H9 (cell line): ENCODE measurements at regions not wholly inside any gene's neighbourhood (a gene's known extent, or its start where the extent isn't known, plus 50 kb on each side); places are given as distances from the start of the nearest gene placed in this dataset.

Experiments used
- DNase-seq: peaks from one replicate; pipeline ENCODE4 v3.0.0-alpha.2; 2017
- H2AFZ ChIP-seq: one replicate; pipeline ENCODE4 v1.6.1; 2013; ENCODE audit warnings: mild to moderate bottlenecking, low read length, control low read depth, moderate library complexity
- H2AK5ac ChIP-seq: 2 replicates; pipeline ENCODE4 v1.6.1; 2013; ENCODE audit warnings: low read length, control low read depth, mixed read lengths; ENCODE audit not compliant: insufficient read length
- H2BK120ac ChIP-seq: one replicate; pipeline ENCODE4 v1.6.1; 2013; ENCODE audit warnings: low read depth, mild to moderate bottlenecking, low read length, control low read depth, inconsistent platforms; ENCODE audit not compliant: poor library complexity, severe bottlenecking
- H2BK12ac ChIP-seq: 2 replicates; pipeline ENCODE4 v1.6.1; 2013; ENCODE audit warnings: low read length, control low read depth, mixed read lengths, low read depth; ENCODE audit not compliant: insufficient read length
- H2BK15ac ChIP-seq: 2 replicates; pipeline ENCODE4 v1.6.1; 2013; ENCODE audit warnings: low read depth, low read length, control low read depth
- H2BK20ac ChIP-seq: one replicate; pipeline ENCODE4 v1.6.1; 2013; ENCODE audit warnings: low read depth, mild to moderate bottlenecking, low read length, control low read depth, inconsistent platforms; ENCODE audit not compliant: poor library complexity, severe bottlenecking
- H2BK5ac ChIP-seq: 2 replicates; pipeline ENCODE4 v1.6.1; 2013; ENCODE audit warnings: low read length, control low read depth, mixed read lengths; ENCODE audit not compliant: insufficient read length
- H3K14ac ChIP-seq: 2 replicates; pipeline ENCODE4 v1.6.1; 2013; ENCODE audit warnings: low read length, control low read depth; ENCODE audit not compliant: insufficient read depth
- H3K18ac ChIP-seq: 2 replicates; pipeline ENCODE4 v1.6.1; 2013; ENCODE audit warnings: low read depth, mild to moderate bottlenecking, mixed read lengths, low read length, control low read depth; ENCODE audit not compliant: insufficient read length
- H3K23ac ChIP-seq: 2 replicates; pipeline ENCODE4 v1.6.1; 2013; ENCODE audit warnings: low read length, control low read depth, mixed read lengths, low read depth; ENCODE audit not compliant: insufficient read length
- H3K23me2 ChIP-seq: 2 replicates; pipeline ENCODE4 v1.6.1; 2013; ENCODE audit warnings: low read depth, mild to moderate bottlenecking, mixed read lengths, low read length, control low read depth; ENCODE audit not compliant: insufficient read length, poor library complexity, severe bottlenecking
- H3K27ac ChIP-seq: 2 replicates; pipeline ENCODE4 v1.5.1; 2013; ENCODE audit warnings: low read length, control low read depth, mixed read lengths, low read depth; ENCODE audit not compliant: insufficient read length
- H3K27me3 ChIP-seq: 2 replicates; pipeline ENCODE4 v1.6.1; 2013; ENCODE audit warnings: low read length, control low read depth, inconsistent platforms; ENCODE audit not compliant: insufficient read depth
- H3K4ac ChIP-seq: 2 replicates; pipeline ENCODE4 v1.6.1; 2013; ENCODE audit warnings: low read depth, mild to moderate bottlenecking, control low read depth, inconsistent platforms, low read length, moderate library complexity
- H3K4me1 ChIP-seq: 2 replicates; pipeline ENCODE4 v1.6.1; 2013; ENCODE audit warnings: low read length, control low read depth, inconsistent platforms; ENCODE audit not compliant: insufficient read depth
- H3K4me2 ChIP-seq: 2 replicates; pipeline ENCODE4 v1.6.1; 2013; ENCODE audit warnings: low read length, control low read depth, mixed read lengths; ENCODE audit not compliant: insufficient read length, insufficient read depth
- H3K56ac ChIP-seq: 2 replicates; pipeline ENCODE4 v1.6.1; 2013; ENCODE audit warnings: low read depth, mild to moderate bottlenecking, mixed read lengths, low read length, control low read depth; ENCODE audit not compliant: insufficient read length
- H3K79me1 ChIP-seq: 2 replicates; pipeline ENCODE4 v1.6.1; 2013; ENCODE audit warnings: low read depth, mild to moderate bottlenecking, moderate library complexity, low read length, control low read depth, inconsistent platforms; ENCODE audit not compliant: insufficient read depth, poor library complexity, severe bottlenecking
- H3K79me2 ChIP-seq: 2 replicates; pipeline ENCODE4 v1.6.1; 2013; ENCODE audit warnings: low read length, control low read depth, inconsistent platforms; ENCODE audit not compliant: insufficient read depth
- H3K9ac ChIP-seq: 2 replicates; pipeline ENCODE4 v1.6.1; 2013; ENCODE audit warnings: low read length, control low read depth, mixed read lengths; ENCODE audit not compliant: insufficient read length; ENCODE audit errors: extremely low read depth
- H3K9me3 ChIP-seq: one replicate; pipeline ENCODE4 v1.6.1; 2013; ENCODE audit warnings: low read depth, low read length, inconsistent platforms; ENCODE audit not compliant: control insufficient read depth
- H3T11ph ChIP-seq: one replicate; pipeline ENCODE4 v1.6.1; 2013; ENCODE audit warnings: mild to moderate bottlenecking, low read length, control low read depth, inconsistent platforms
- H4K20me1 ChIP-seq: one replicate; pipeline ENCODE4 v1.6.1; 2013; ENCODE audit not compliant: control insufficient read depth, insufficient read length, insufficient read depth
- H4K5ac ChIP-seq: 2 replicates; pipeline ENCODE4 v1.6.1; 2013; ENCODE audit warnings: low read depth, mild to moderate bottlenecking, mixed read lengths, low read length, control low read depth; ENCODE audit not compliant: insufficient read length
- H4K8ac ChIP-seq: replicated peaks from 2 replicates; pipeline ENCODE4 v1.6.1; 2013; ENCODE audit warnings: low read length, control low read depth, mixed read lengths, low read depth; ENCODE audit not compliant: insufficient read length
- H4K91ac ChIP-seq: 2 replicates; pipeline ENCODE4 v1.6.1; 2013; ENCODE audit warnings: low read depth, mild to moderate bottlenecking, moderate library complexity, mixed read lengths, low read length, control low read depth; ENCODE audit not compliant: insufficient read length
- H3K27ac Mint-ChIP-seq, 3 experiments: 2 replicates in 2 of 3; 3 replicates in 1 of 3; pipeline ENCODE4 v1.8.0; 2020 to 2021; ENCODE audit warnings: mixed read lengths in 3 of 3, mild to moderate bottlenecking in 1 of 3, moderate library complexity in 1 of 3
- H3K27me3 Mint-ChIP-seq: 2 replicates; pipeline ENCODE4 v1.8.0; 2021; ENCODE audit warnings: low read depth, mild to moderate bottlenecking, moderate library complexity, mixed read lengths
- H3K36me3 Mint-ChIP-seq, 3 experiments: 2 replicates in 2 of 3; 3 replicates in 1 of 3; pipeline ENCODE4 v1.8.0; 2020 to 2021; ENCODE audit warnings: low read depth in 3 of 3, mixed read lengths in 3 of 3; ENCODE audit not compliant: insufficient read depth in 1 of 3
- H3K4me1 Mint-ChIP-seq, 2 experiments: 2 replicates each; pipeline ENCODE4 v1.8.0; 2020; ENCODE audit warnings: mixed read lengths in 2 of 2
- H3K4me3 Mint-ChIP-seq, 2 experiments: 2 replicates in 1 of 2; 3 replicates in 1 of 2; pipeline ENCODE4 v1.8.0; 2020 to 2021; ENCODE audit warnings: mild to moderate bottlenecking in 2 of 2, mixed read lengths in 2 of 2, moderate library complexity in 1 of 2
- H3K9me3 Mint-ChIP-seq, 2 experiments: 2 replicates in 1 of 2; 3 replicates in 1 of 2; pipeline ENCODE4 v1.8.0; 2020; ENCODE audit warnings: mild to moderate bottlenecking in 2 of 2, mixed read lengths in 2 of 2, moderate library complexity in 1 of 2
- CTCF ChIP-seq: fragments of 200-600 bp; sonication (generic); conservative IDR thresholded peaks from 3 replicates; pipeline ENCODE4 v1.8.0; 2021; ENCODE audit warnings: antibody characterized with exemption, mild to moderate bottlenecking
- WGBS: extraction: QIAGEN DNeasy Blood & Tissue Kit; methylation state at CpG from one replicate; pipeline ENCODE4 v1.1.7; 2013; ENCODE audit warnings: missing lambda C conversion rate, low lambda C conversion rate, mixed read lengths; ENCODE audit not compliant: insufficient read length; ENCODE audit errors: extremely low coverage; 5-methylcytosine and 5-hydroxymethylcytosine counted together

- H2BK5ac ChIP-seq = no peak overlapping the region
- H2BK120ac ChIP-seq = no peak overlapping the region
- no peaks in the 10 kb centered on the region for H4K20me1 ChIP-seq
- Mint-ChIP-seq H3K27ac (no peak overlapping the region), H3K27me3 (no peaks in the 10 kb centered on the region), H3K4me3 (no peak overlapping the region), H3K36me3 (no peaks in the 10 kb centered on the region), H3K4me1 (no peaks in the 10 kb centered on the region), H3K9me3 (no peaks in the 10 kb centered on the region)
- H3K18ac ChIP-seq = no peak overlapping the region
- H3K56ac ChIP-seq = no peak overlapping the region
- H4K91ac ChIP-seq = no peak overlapping the region
- no peak overlapping the region for H3K9ac ChIP-seq
- H4K5ac ChIP-seq = no peak overlapping the region
- H3K23ac ChIP-seq = no peak overlapping the region
- WGBS = no CpG with 5 or more reads among the region's 3 CpGs
- no peaks in the 10 kb centered on the region for H3K79me2 ChIP-seq
- no peaks in the 10 kb centered on the region for H3K79me1 ChIP-seq
- H2BK15ac ChIP-seq = no peak overlapping the region
- no peak overlapping the region for H2AK5ac ChIP-seq
- H2BK12ac ChIP-seq = no peak overlapping the region
- H3K14ac ChIP-seq = no peak overlapping the region
- DNase-seq = no peak
- H3K4ac ChIP-seq = no peak overlapping the region
- H3K27ac ChIP-seq = no peak overlapping the region
- H2BK20ac ChIP-seq = no peak overlapping the region
- H4K8ac ChIP-seq = no peak overlapping the region
- H3K4me2 ChIP-seq = no peak overlapping the region
- no peaks in the 10 kb centered on the region for H3K23me2 ChIP-seq
- no peaks in the 10 kb centered on the region for H3K27me3 ChIP-seq
- H3K4me1 ChIP-seq = no peaks in the 10 kb centered on the region
- H2AFZ ChIP-seq = no peak overlapping the region
- H3K9me3 ChIP-seq = no peaks in the 10 kb centered on the region
- no peak overlapping the region for H3T11ph ChIP-seq
- no peak for TF ChIP-seq CTCF
Measured at GRCh38 chr14:87497301-87497700, 495.7 kb downstream of the GALC start.
